ENCODE measurements at regions not wholly inside any gene's neighbourhood (a gene's known extent, or its start where the extent isn't known, plus 50 kb on each side); places are given as distances from the start of the nearest gene placed in this dataset.

GRCh38 chr5:117286813-117287212 lies 712.2 kb upstream of the SEMA6A start:
- no peak overlapping the region for H2BK120ac ChIP-seq (ENCODE audit: low read depth, low read length, poor library complexity, severe bottlenecking)
- H3K79me2 ChIP-seq (ENCODE audit: insufficient read depth, low read length): no peaks in the 10 kb centered on the region
- Mint-ChIP-seq H3K27me3 (ENCODE audit: low read depth) (no peaks in the 10 kb centered on the region), H3K4me3 (no peak overlapping the region), H3K27ac (no peak overlapping the region), H3K36me3 (ENCODE audit: insufficient read depth in 1 of 3, low read depth in 3 of 3) (no peaks in the 10 kb centered on the region), H3K4me1 (peaks cover 3 to 12% of the 10 kb centered on the region in 2 experiments; a peak in 3 of 4 replicates), H3K9me3 (no peaks in the 10 kb centered on the region)
- no peak overlapping the region for H4K5ac ChIP-seq (ENCODE audit: insufficient read length, low read depth, low read length)
- H3K56ac ChIP-seq (ENCODE audit: insufficient read length, low read depth, low read length): no peak overlapping the region
- no peak overlapping the region for H4K91ac ChIP-seq (ENCODE audit: insufficient read length, low read depth, low read length)
- no peak overlapping the region for H3K23ac ChIP-seq (ENCODE audit: insufficient read length, low read depth, low read length)
- WGBS (ENCODE audit: extremely low coverage, insufficient read length, low lambda C conversion rate): no CpG with 5 or more reads among the region's 1 CpG
- no peak overlapping the region for H3K9ac ChIP-seq (ENCODE audit: extremely low read depth, insufficient read length, low read length)
- no peak overlapping the region for H4K8ac ChIP-seq (replicated peaks; ENCODE audit: insufficient read length, low read depth, low read length)
- no peak overlapping the region for H3K14ac ChIP-seq (ENCODE audit: insufficient read depth, low read length)
- TF ChIP-seq CTCF (conservative IDR thresholded peaks at IDR 0.05): no peak
- no peaks in the 10 kb centered on the region for H3K27me3 ChIP-seq (ENCODE audit: insufficient read depth, low read length)
- H3K23me2 ChIP-seq (ENCODE audit: insufficient read length, low read depth, low read length, poor library complexity, severe bottlenecking): no peaks in the 10 kb centered on the region
- no peak for DNase-seq
- no peak overlapping the region for H2AK5ac ChIP-seq (ENCODE audit: insufficient read length, low read length)
- H3K4me1 ChIP-seq (ENCODE audit: insufficient read depth, low read length): no peaks in the 10 kb centered on the region
- no peak overlapping the region for H3K4ac ChIP-seq (ENCODE audit: low read depth, low read length)
- no peaks in the 10 kb centered on the region for H3K9me3 ChIP-seq (ENCODE audit: control insufficient read depth, low read depth, low read length)
- H3T11ph ChIP-seq (ENCODE audit: low read length): no peak overlapping the region
- no peak overlapping the region for H2BK20ac ChIP-seq (ENCODE audit: low read depth, low read length, poor library complexity, severe bottlenecking)
- no peak overlapping the region for H3K27ac ChIP-seq (ENCODE audit: insufficient read length, low read depth, low read length)
- H2BK12ac ChIP-seq (ENCODE audit: insufficient read length, low read depth, low read length): no peak overlapping the region
- no peaks in the 10 kb centered on the region for H3K79me1 ChIP-seq (ENCODE audit: insufficient read depth, low read depth, low read length, poor library complexity, severe bottlenecking)
- H2AFZ ChIP-seq (ENCODE audit: low read length): no peak overlapping the region
- no peak overlapping the region for H3K4me2 ChIP-seq (ENCODE audit: insufficient read depth, insufficient read length, low read length)
- H2BK5ac ChIP-seq (ENCODE audit: insufficient read length, low read length): no peak overlapping the region
- H3K18ac ChIP-seq (ENCODE audit: insufficient read length, low read depth, low read length): no peak overlapping the region
- H4K20me1 ChIP-seq (ENCODE audit: control insufficient read depth, insufficient read depth, insufficient read length): no peaks in the 10 kb centered on the region
- H2BK15ac ChIP-seq (ENCODE audit: low read depth, low read length): no peak overlapping the region
